AG04450 (cell line): ENCODE measurements at regions not wholly inside any gene's neighbourhood (a gene's known extent, or its start where the extent isn't known, plus 50 kb on each side); places are given as distances from the start of the nearest gene placed in this dataset.

Source experiments
- CTCF ChIA-PET: fragments of 300-600, 350-600 bp; formaldehyde crosslinking; extraction: SDS; loops from one replicate; lab custom pipeline; 2022; ENCODE audit warnings: antibody characterized with exemption, inconsistent platforms; lab: Charles Lee
- POLR2A ChIA-PET: fragments of 350-600 bp; formaldehyde crosslinking; extraction: SDS; loops from one replicate; lab custom pipeline; 2021; ENCODE audit warnings: antibody characterized with exemption, inconsistent platforms; lab: Yijun Ruan, JAX
- DNase-seq: peaks from one replicate; pipeline ENCODE4 v3.0.0-alpha.2; 2011; ENCODE audit warnings: low read depth, low spot score
- H3K27ac ChIP-seq: one replicate; pipeline ENCODE4 v1.5.1; 2012; ENCODE audit warnings: low read depth, low read length, control low read depth
- H3K27me3 ChIP-seq: one replicate; pipeline ENCODE4 v1.6.0; 2012; ENCODE audit warnings: low read length; ENCODE audit not compliant: control insufficient read depth, insufficient read depth
- H3K4me3 ChIP-seq: 2 replicates; pipeline ENCODE4 v1.5.1; 2011; ENCODE audit warnings: mild to moderate bottlenecking, low read depth, low read length, control low read depth
- H3K9me3 ChIP-seq: 2 replicates; pipeline ENCODE4 v1.5.1; 2012; ENCODE audit warnings: low read length; ENCODE audit not compliant: control insufficient read depth, insufficient read depth
- CTCF ChIP-seq: IDR thresholded peaks from 2 replicates; pipeline ENCODE4 v1.5.1; 2011; ENCODE audit warnings: low read depth, low read length, control low read depth, inconsistent platforms

DNA sequence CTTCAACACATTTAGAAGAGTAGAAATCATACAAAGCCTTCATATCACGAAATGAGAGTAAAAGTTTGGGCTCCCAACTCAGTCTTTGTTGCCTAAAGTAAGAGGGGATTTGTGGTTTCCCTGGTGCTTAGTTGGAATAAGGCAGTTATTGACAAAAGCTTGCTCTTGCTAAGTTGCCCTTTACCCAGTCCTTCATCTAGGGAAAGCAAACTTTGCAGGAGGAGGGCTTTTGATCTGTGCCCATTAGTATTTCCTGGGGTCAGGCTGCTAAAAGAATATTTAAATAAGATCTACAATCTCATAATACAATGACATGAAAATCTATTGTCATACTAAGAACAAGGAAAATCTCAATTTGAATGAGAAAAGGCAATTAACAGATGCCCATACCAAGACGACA is 84.1 kb upstream of the ACO1 start:
- ChIA-PET POLR2A (no interaction called here), CTCF (no interaction called here)
- no peak for TF ChIP-seq CTCF

GRCh38 chr9:32304495-32304894 is 79.9 kb upstream of the ACO1 start:
- Histone ChIP-seq H3K27ac (no peak overlapping the region), H3K4me3 (no peak overlapping the region), H3K9me3 (no peaks in the 10 kb centered on the region), H3K27me3 (no peaks in the 10 kb centered on the region)
- CTCF ChIA-PET = no interaction called here
- TF ChIP-seq CTCF = no peak
- DNase-seq = no peak
- POLR2A ChIA-PET = no interaction called here

More for the DNA sequence above, 84.1 kb upstream of the ACO1 start:
- H3K4me3 ChIP-seq = no peak overlapping the region
- no peaks in the 10 kb centered on the region for H3K9me3 ChIP-seq
- H3K27me3 ChIP-seq = no peaks in the 10 kb centered on the region
- DNase-seq = no peak
- H3K27ac ChIP-seq = no peak overlapping the region

DNA sequence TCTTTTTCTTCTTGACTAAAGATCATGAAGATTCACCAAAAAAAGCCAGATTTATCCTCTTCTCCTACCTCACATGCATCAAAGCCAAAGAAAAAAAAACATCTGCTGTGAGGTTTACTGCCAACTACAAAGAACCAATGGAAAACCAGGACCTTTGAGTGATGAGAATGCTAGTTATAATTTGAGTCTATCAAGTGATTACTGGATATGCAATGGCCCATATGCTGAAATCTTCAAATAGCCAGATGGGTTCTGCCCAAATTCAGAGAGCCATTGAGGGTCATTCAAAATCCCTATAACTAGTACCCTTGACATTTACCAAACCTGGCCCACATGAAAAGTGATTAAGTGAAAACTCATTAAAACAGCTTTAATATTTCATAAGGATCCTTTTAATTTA is 78.4 kb upstream of the ACO1 start:
- POLR2A ChIA-PET = no interaction called here
- CTCF ChIA-PET = no interaction called here

DNA sequence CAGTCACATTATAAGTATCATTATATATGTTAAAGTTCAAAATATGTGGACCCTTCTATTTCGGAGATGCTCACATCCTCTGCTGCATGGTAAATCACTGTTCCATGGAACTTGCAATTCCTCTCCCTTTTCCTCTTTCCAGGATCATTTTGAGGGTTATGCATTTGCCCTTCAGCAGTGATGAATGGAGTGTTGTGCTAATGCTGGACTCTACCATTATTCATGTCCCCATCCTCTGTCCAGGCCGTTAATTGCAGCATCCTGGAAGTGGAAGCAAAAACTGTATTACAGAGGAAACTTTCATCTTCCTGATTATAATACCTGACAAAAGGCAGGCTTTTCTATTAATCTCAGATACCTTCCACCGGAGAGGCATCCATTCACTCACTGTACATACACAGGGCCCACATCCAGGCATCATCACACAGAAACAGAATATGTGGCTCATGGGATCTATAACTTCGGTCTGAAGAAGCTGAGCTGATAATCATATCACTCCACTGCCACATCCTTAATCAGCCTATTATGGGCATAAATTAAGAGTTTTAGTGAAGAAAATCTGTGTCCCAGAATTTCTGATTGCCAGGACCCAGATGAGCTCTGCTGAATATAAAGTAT is 65.0 kb upstream of the ACO1 start:
- Histone ChIP-seq H3K4me3 (no peak overlapping the region), H3K9me3 (no peaks in the 10 kb centered on the region), H3K27me3 (no peaks in the 10 kb centered on the region), H3K27ac (no peak overlapping the region)
- no peak for DNase-seq
- TF ChIP-seq CTCF = no peak
- ChIA-PET POLR2A (no interaction called here), CTCF (no interaction called here)

More for the DNA sequence above, 78.4 kb upstream of the ACO1 start:
- no peak for TF ChIP-seq CTCF
- DNase-seq = no peak
- Histone ChIP-seq H3K27me3 (no peaks in the 10 kb centered on the region), H3K9me3 (no peaks in the 10 kb centered on the region), H3K27ac (no peak overlapping the region), H3K4me3 (no peak overlapping the region)

GRCh38 chr9:32322622-32323021 is 61.8 kb upstream of the ACO1 start:
- DNase-seq = no peak
- POLR2A ChIA-PET = no interaction called here
- Histone ChIP-seq H3K27me3 (no peaks in the 10 kb centered on the region), H3K27ac (no peak overlapping the region), H3K9me3 (no peaks in the 10 kb centered on the region), H3K4me3 (no peak overlapping the region)
- CTCF ChIA-PET = no interaction called here
- no peak for TF ChIP-seq CTCF
